ENCODE measurements at regions not wholly inside any gene's neighbourhood (a gene's known extent, or its start where the extent isn't known, plus 50 kb on each side); places are given as distances from the start of the nearest gene placed in this dataset.
A peak's percentile ranks its signal among the peaks of the same experiment; 100 is the strongest.

GRCh38 chr9:87118594-87118993 is 171.3 kb upstream of the GAS1 start:
- dilution Hi-C loops (cut with MboI; ENCODE audit: extremely low pct_ligation_motif_present, low sequenced_read_pairs): no loop called here
- Histone ChIP-seq H2AFZ (ENCODE audit: control insufficient read depth, low read length) (no peak overlapping the region), H3K27ac (ENCODE audit: control insufficient read depth, insufficient read depth, low read length) (no peak overlapping the region), H3K4me3 (ENCODE audit: control insufficient read depth in 2 of 3, extremely low read depth in 1 of 3, insufficient read depth in 2 of 3, low read depth in 1 of 3, low read length in 3 of 3) (no peak overlapping the region), H3K9ac (ENCODE audit: control insufficient read depth, extremely low read depth, insufficient read depth, low read length) (no peak overlapping the region), H3K9me3 (ENCODE audit: control insufficient read depth, low read depth, low read length) (no peaks in the 10 kb centered on the region), H4K20me1 (ENCODE audit: control insufficient read depth, extremely low read depth, insufficient read depth, low read length) (no peaks in the 10 kb centered on the region), H3K27me3 (ENCODE audit: control insufficient read depth, extremely low read depth, insufficient read depth, low read length) (no peaks in the 10 kb centered on the region), H3K79me2 (ENCODE audit: control insufficient read depth, insufficient read depth, low read length) (no peaks in the 10 kb centered on the region), H3K36me3 (ENCODE audit: control insufficient read depth in 2 of 2, extremely low read depth in 1 of 2, insufficient read depth in 2 of 2, low read length in 2 of 2) (no peaks in the 10 kb centered on the region), H3K4me2 (ENCODE audit: control insufficient read depth, extremely low read depth, insufficient read depth, low read depth, low read length) (no peak overlapping the region), H3K4me1 (ENCODE audit: control insufficient read depth, extremely low read depth, insufficient read depth, low read length) (peaks cover 17% of the 10 kb centered on the region), H3K9me1 (ENCODE audit: control insufficient read depth, extremely low read depth, insufficient read depth, low read length) (no peaks in the 10 kb centered on the region)
- no peak for DNase-seq (ENCODE audit: low read depth, low spot score)
- TF ChIP-seq CTCF (optimal IDR thresholded peaks at IDR 0.05 in 1 of 3, IDR thresholded peaks at IDR 0.05 in 1 of 3, conservative IDR thresholded peaks at IDR 0.05 in 1 of 3; ENCODE audit: extremely low read depth in 1 of 3, insufficient read depth in 2 of 3, low read length in 3 of 3) (no peak), EZH2 (IDR thresholded peaks at IDR 0.05; ENCODE audit: low read length) (no peak)
- FAIRE-seq: no peak

- no peak overlapping the region for H3K4me2 ChIP-seq (ENCODE audit: control insufficient read depth, extremely low read depth, insufficient read depth, low read depth, low read length)
- peak overlapping the region; percentile 8 for H2AFZ ChIP-seq (ENCODE audit: control insufficient read depth, low read length)
- peak; percentile 79 for FAIRE-seq
These were observed 172.1 kb upstream of the GAS1 start for GRCh38 chr9:87119328-87119881.

More at GRCh38 chr9:87119328-87119881, 172.1 kb upstream of the GAS1 start:
- DNase-seq (ENCODE audit: low read depth, low spot score): no peak
- H3K4me1 ChIP-seq (ENCODE audit: control insufficient read depth, extremely low read depth, insufficient read depth, low read length): peaks cover 22% of the 10 kb centered on the region
- no peaks in the 10 kb centered on the region for H3K9me1 ChIP-seq (ENCODE audit: control insufficient read depth, extremely low read depth, insufficient read depth, low read length)
- H3K4me3 ChIP-seq (ENCODE audit: control insufficient read depth in 2 of 3, extremely low read depth in 1 of 3, insufficient read depth in 2 of 3, low read depth in 1 of 3, low read length in 3 of 3): no peak overlapping the region
- H3K27ac ChIP-seq (ENCODE audit: control insufficient read depth, insufficient read depth, low read length): no peak overlapping the region
- no peaks in the 10 kb centered on the region for H3K36me3 ChIP-seq (ENCODE audit: control insufficient read depth in 2 of 2, extremely low read depth in 1 of 2, insufficient read depth in 2 of 2, low read length in 2 of 2)
- TF ChIP-seq EZH2 (IDR thresholded peaks at IDR 0.05; ENCODE audit: low read length): no peak
- no peak for TF ChIP-seq CTCF (optimal IDR thresholded peaks at IDR 0.05 in 1 of 3, IDR thresholded peaks at IDR 0.05 in 1 of 3, conservative IDR thresholded peaks at IDR 0.05 in 1 of 3; ENCODE audit: extremely low read depth in 1 of 3, insufficient read depth in 2 of 3, low read length in 3 of 3)
- no peak overlapping the region for H3K9ac ChIP-seq (ENCODE audit: control insufficient read depth, extremely low read depth, insufficient read depth, low read length)
- no peaks in the 10 kb centered on the region for H4K20me1 ChIP-seq (ENCODE audit: control insufficient read depth, extremely low read depth, insufficient read depth, low read length)
- H3K9me3 ChIP-seq (ENCODE audit: control insufficient read depth, low read depth, low read length): no peaks in the 10 kb centered on the region
- no peaks in the 10 kb centered on the region for H3K27me3 ChIP-seq (ENCODE audit: control insufficient read depth, extremely low read depth, insufficient read depth, low read length)
- no peaks in the 10 kb centered on the region for H3K79me2 ChIP-seq (ENCODE audit: control insufficient read depth, insufficient read depth, low read length)
- dilution Hi-C loops (cut with MboI; ENCODE audit: extremely low pct_ligation_motif_present, low sequenced_read_pairs): no loop called here
